ENCODE measurements at regions not wholly inside any gene's neighbourhood (a gene's known extent, or its start where the extent isn't known, plus 50 kb on each side); places are given as distances from the start of the nearest gene placed in this dataset.
A peak's percentile ranks its signal among the peaks of the same experiment; 100 is the strongest.

GRCh38 chr3:154943981-154944380 is 136.1 kb upstream of the MME start:
- peaks cover 0 to 3% (median 0%) of the 10 kb centered on the region in 4 donors for H3K9me3 ChIP-seq
- WGBS, 2 donors: 85 to 87% methylated on average over 2 of the region's 2 CpGs
- H3K27me3 ChIP-seq: no peaks in the 10 kb centered on the region
- no peak for TF ChIP-seq CTCF (IDR thresholded peaks at IDR 0.05)
- TF ChIP-seq EP300 (IDR thresholded peaks at IDR 0.05): no peak
- no peak for TF ChIP-seq POLR2A (IDR thresholded peaks at IDR 0.05)
- no peak for TF ChIP-seq POLR2AphosphoS5 (IDR thresholded peaks at IDR 0.05)
- no peaks in the 10 kb centered on the region for H3K4me1 ChIP-seq
- ATAC-seq (ENCODE audit: low FRiP score in 2 of 2) (no peak), DNase-seq (no peak)
- H3K36me3 ChIP-seq: no peaks in the 10 kb centered on the region
- no peak overlapping the region for H3K27ac ChIP-seq
- H3K4me3 ChIP-seq: no peak overlapping the region

GRCh38 chr3:154942827-154943226 is 137.3 kb upstream of the MME start:
- TF ChIP-seq EP300 (IDR thresholded peaks at IDR 0.05): no peak
- no peak for TF ChIP-seq CTCF (IDR thresholded peaks at IDR 0.05)
- H3K27me3 ChIP-seq: no peaks in the 10 kb centered on the region
- ATAC-seq (ENCODE audit: low FRiP score in 2 of 2): no peak

DNA sequence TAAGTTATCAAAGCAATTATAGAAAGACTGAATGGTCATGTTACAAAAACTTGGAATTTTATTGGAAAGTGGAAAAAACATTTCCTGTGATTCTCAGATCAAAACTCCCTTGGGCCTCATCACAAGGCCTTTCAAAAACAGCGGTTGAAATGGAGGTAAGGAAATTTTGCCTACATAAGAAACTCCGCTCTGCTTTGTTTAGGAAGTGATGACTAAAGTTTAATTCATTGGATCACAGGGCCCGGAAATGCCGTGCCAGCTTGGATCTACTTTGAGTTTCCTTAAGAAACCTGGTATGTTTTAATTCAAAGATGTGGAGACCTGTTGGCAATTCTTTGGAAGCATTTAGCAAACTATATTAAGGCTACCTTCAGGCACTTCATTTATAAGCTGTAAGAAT is 143.9 kb upstream of the MME start:
- WGBS, 2 donors: 77 to 92% methylated on average over 4 of the region's 4 CpGs
- H3K36me3 ChIP-seq: no peaks in the 10 kb centered on the region
- no peak overlapping the region for H3K27ac ChIP-seq
- H3K27me3 ChIP-seq: no peaks in the 10 kb centered on the region
- H3K4me1 ChIP-seq: no peaks in the 10 kb centered on the region
- H3K9me3 ChIP-seq: peaks cover 0 to 1% (median 0%) of the 10 kb centered on the region in 4 donors
- DNase-seq (no peak), ATAC-seq (ENCODE audit: low FRiP score in 2 of 2) (no peak)
- no peak for TF ChIP-seq EP300 (IDR thresholded peaks at IDR 0.05)
- H3K4me3 ChIP-seq: no peak overlapping the region

More at GRCh38 chr3:154942827-154943226, 137.3 kb upstream of the MME start:
- H3K36me3 ChIP-seq: no peaks in the 10 kb centered on the region
- no peak for DNase-seq
- H3K4me1 ChIP-seq: no peaks in the 10 kb centered on the region
- H3K9me3 ChIP-seq: peaks cover 0 to 3% (median 0%) of the 10 kb centered on the region in 4 donors
- H3K4me3 ChIP-seq: no peak overlapping the region
- no peak overlapping the region for H3K27ac ChIP-seq

DNA sequence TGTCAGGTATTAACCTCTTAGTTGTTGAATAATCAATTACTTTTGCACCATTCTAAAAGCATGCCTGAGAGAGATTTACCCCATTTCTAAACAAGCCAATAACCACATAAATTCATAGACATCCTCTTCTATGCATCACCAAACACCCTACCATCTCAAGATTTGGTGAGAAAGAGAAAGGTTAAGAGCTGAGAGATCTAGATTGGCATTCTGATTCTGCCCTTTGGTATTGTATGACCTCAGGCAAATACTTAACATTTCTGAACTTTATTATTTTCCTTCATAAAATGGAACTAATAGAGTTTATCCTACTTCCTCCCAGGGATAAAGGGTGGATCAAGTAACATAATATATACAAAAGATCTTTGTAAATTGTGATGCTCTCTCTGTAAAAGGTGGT is 146.5 kb upstream of the MME start:
- no peaks in the 10 kb centered on the region for H3K4me1 ChIP-seq
- no peak for ATAC-seq (ENCODE audit: low FRiP score in 2 of 2)
- no peak for TF ChIP-seq POLR2A (IDR thresholded peaks at IDR 0.05)
- no peaks in the 10 kb centered on the region for H3K27me3 ChIP-seq
- H3K27ac ChIP-seq: no peak overlapping the region
- H3K36me3 ChIP-seq: no peaks in the 10 kb centered on the region
- no peak overlapping the region for H3K4me3 ChIP-seq
- H3K9me3 ChIP-seq: no peaks in the 10 kb centered on the region
- DNase-seq: no peak

DNA sequence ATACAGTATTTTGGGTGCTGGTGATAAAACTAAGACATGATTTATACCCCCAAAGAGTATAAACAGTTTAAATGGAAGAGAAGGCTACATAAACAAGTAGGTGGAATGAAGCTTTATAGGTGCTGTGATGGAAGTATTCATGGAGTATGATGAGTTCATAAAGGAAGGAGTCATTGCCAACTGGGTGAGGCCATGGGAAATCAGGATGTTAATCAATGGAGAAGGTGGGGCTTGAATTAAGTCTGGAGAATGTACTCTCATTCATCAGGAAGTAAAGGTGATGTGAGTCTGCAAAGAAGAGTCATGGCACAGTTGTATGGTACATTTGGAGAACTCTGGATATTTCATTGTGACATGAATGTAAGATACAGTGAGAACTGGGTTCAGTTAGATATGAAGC is 147.5 kb upstream of the MME start:
- Histone ChIP-seq H3K9me3 (no peaks in the 10 kb centered on the region), H3K27ac (no peak overlapping the region), H3K4me3 (no peak overlapping the region), H3K27me3 (no peaks in the 10 kb centered on the region), H3K36me3 (no peaks in the 10 kb centered on the region), H3K4me1 (no peaks in the 10 kb centered on the region)
- DNase-seq (no peak), ATAC-seq (ENCODE audit: low FRiP score in 2 of 2) (no peak)
- TF ChIP-seq CTCF (IDR thresholded peaks at IDR 0.05) (no peak), POLR2A (IDR thresholded peaks at IDR 0.05) (no peak), POLR2AphosphoS5 (IDR thresholded peaks at IDR 0.05) (no peak), EP300 (IDR thresholded peaks at IDR 0.05) (no peak)

GRCh38 chr3:154931484-154931883 is 148.6 kb upstream of the MME start:
- H3K27me3 ChIP-seq: no peaks in the 10 kb centered on the region
- H3K4me3 ChIP-seq: no peak overlapping the region
- no peaks in the 10 kb centered on the region for H3K36me3 ChIP-seq
- 76 to 77% methylated on average over 1 of the region's 1 CpG for WGBS, 2 donors
- ATAC-seq (ENCODE audit: low FRiP score in 2 of 2) (peak in 1 of 2 donors; percentile 85), DNase-seq (no peak)
- no peak overlapping the region for H3K27ac ChIP-seq
- H3K4me1 ChIP-seq: no peaks in the 10 kb centered on the region
- no peaks in the 10 kb centered on the region for H3K9me3 ChIP-seq
- TF ChIP-seq EP300 (IDR thresholded peaks at IDR 0.05): no peak
- TF ChIP-seq POLR2A (IDR thresholded peaks at IDR 0.05): no peak
- no peak for TF ChIP-seq POLR2AphosphoS5 (IDR thresholded peaks at IDR 0.05)
- TF ChIP-seq CTCF (IDR thresholded peaks at IDR 0.05): no peak

Data from upper lobe of left lung (tissue), 6 donors.